HG03354 (cell line): ENCODE measurements at regions not wholly inside any gene's neighbourhood (a gene's known extent, or its start where the extent isn't known, plus 50 kb on each side); places are given as distances from the start of the nearest gene placed in this dataset.

Experiments
- ATAC-seq: cut with Tn5 transposase; IDR thresholded peaks from one replicate; pipeline ENCODE4 v1.9.1; 2021; ENCODE audit warnings: mild to moderate bottlenecking; ENCODE audit not compliant: unreplicated experiment, poor library complexity, severe bottlenecking

DNA sequence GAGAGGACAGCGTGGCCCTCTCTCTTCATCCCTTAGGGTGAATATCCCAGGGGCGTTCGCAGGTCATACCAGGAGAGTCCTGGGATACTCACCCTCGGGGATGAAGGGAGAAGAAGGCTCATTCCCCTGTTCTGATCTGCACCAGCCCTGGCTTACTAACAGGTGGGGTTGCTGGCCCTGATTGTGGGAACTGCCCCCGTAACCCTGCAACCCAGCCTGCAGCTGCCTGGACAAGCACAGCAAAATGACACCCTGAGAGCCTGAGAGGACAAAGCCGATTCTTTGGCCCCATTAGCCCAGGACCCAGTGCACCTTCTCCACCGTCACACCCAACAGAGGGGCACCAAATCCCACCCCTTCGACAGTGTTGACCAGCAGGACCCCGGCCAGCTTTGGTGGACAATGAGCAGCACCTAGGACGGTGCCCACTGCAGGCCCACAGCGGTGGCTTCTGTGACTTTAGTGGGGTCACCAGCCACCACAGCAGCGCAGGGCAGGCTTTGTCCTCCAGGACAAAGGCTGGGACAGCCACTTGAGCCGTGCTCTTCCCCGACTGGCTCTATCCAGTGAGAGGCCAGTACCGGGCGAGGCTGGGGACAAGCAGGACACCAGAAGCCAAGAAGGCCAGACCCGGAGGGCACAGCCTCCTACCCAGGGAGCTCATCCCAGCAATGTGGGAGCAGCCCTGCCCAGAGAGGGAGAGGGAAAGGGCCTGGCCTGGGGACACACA is 98.5 kb upstream of the RTL6 start:
- no peak for ATAC-seq

DNA sequence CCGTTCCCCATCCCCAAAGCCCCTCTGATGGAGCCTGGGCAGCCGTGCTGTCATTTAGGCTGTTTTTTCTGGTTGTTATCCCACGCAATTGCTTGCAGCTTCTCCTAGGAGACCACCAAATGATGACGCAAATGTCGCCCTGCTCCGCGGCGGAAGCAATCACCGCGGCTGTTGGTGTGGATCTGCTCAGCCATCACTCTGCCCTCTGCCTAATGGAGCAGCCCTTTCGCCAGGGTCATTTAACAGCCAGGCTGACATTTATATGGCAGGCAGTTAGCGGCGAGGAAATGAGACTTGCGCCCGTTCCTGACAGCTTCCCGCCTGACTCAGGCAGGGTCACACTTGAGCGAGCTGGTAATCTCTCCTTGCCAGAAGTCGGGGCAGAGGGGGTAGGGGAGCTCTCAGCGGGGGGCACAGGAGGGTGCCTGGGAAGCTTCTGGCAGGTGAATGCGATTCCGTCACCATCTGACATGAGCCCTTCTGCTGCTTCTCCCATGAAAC is 97.9 kb upstream of the RTL6 start:
- ATAC-seq: no peak

DNA sequence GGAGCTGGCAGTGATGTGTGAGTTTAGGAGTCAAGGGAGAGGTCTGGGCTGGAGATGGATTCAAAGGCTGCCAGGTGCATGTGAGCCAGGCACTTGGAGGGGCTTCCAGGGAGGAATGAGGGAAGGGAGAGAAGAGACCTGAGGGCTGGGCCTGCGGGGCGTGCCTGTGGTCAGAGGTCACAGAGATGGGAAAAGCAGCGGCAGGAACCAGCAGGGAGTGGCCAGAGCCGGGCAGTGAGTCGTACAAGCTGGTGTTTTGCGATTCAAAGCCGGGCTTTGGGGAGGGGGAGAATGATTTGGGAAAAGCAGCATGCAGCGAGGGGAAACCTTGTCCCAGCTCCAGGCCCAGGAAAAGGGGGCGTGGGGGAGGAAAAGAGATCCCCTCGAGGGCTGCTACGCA is 96.9 kb upstream of the RTL6 start:
- ATAC-seq: no peak

DNA sequence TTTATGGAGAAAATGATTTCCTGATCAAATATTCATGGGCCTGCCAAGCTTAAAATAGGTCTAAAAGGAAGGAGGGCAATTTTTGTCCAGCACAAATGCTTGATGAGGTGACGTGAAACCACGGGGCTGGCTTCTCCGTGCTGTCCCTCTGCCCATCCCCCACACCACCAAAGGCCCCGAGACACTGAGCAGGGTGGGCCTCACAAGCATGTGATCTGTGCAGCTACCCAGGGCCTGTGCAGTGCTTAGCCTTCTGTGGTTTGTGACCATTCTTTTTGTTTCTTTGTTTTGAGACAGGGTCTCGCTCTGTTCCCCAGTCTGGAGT is 94.8 kb upstream of the RTL6 start:
- ATAC-seq: no peak

DNA sequence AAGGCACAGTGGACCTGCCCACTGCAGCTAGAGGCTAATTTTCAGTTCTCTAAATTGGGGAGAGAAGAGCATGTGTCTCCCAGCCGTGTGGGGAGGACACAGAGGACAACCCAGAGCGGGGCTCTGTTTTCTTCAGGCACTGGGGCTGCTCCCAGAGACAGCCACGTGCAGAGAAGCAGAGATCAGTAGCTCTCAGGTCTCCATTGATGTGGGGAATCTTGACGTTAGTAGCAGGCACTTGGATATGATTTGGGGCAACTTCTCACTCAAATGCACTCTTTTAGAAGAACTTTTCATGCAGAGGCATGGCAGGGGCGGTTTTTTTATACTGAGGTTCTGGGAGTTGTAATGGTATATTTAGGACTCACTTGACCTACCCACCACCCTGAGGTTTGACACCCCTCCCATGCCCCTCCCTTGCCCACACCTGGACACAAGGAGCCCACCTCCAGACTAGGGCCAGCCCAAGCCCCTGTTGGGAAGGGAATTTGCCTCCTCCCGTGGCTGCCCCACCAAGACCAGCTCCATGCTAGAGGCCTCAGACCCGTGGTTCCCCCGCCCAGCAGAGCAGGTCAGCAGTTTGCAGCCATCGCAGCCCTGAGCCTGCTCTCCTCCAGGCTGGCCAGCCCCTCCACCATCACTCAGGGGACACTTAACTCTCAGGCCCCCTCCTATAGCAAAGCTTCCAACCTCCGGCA is 94.2 kb upstream of the RTL6 start:
- no peak for ATAC-seq

DNA sequence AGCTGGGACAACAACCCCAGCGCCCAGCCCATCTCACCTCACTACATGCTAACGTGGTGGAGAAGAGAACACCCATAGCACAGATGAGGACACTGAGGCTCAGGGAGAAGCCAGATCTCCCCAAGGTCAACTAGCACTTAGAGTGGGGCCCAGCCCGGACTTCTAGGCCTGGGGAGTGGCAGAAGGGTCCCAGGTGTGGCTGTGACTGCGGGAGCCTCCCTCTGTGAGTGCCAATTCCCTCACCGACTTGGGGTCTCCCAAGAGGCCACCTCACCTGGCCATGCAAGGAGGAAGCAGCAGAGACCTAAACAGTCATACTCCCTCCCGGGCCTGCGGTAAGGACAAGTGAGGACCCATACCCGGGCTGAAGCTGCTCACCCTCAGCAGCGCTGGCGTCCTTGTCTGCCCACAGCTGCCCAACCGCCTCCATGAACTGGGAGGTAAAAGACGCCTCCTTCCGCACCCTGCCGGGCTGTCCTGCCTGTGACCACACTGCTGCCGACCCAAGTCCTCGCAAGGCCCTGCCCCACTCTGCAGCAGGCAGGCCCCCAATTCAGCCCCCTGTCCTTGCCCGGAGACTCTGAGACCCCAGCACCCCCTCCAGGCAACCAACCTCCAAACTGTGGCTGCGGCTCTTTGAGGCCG is 93.2 kb upstream of the RTL6 start:
- ATAC-seq: no peak

GRCh38 chr22:44590291-44590690 is 92.3 kb upstream of the RTL6 start:
- ATAC-seq: no peak

DNA sequence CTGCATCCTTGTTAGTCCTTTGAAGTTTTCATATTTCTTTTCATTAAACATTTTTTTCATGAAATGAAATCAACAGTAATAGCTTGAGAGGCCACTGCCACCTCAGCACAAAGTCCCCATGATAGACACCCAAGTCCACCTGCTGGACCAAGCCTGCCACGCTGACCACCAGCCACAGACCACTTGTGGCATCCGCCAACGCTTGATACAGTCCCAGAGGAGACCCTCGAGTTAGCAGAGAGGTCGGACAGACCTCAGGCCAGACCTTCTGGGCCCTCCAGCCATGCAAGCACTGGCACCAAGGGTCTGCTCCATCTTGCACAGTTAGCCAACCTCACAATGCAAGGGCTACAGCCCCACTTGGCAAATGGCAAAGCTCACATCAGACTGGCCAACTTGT is 91.8 kb upstream of the RTL6 start:
- ATAC-seq: no peak

GRCh38 chr22:44588348-44588747 is 90.3 kb upstream of the RTL6 start:
- no peak for ATAC-seq

GRCh38 chr22:44587737-44588310 is 89.8 kb upstream of the RTL6 start:
- no peak for ATAC-seq

- no peak for ATAC-seq
Observed at GRCh38 chr22:44586999-44587736, 89.1 kb upstream of the RTL6 start.

- no peak for ATAC-seq
Observed at GRCh38 chr22:44586351-44586990, 88.4 kb upstream of the RTL6 start.

- no peak for ATAC-seq
Observed at GRCh38 chr22:44585559-44586350, 87.7 kb upstream of the RTL6 start.

DNA sequence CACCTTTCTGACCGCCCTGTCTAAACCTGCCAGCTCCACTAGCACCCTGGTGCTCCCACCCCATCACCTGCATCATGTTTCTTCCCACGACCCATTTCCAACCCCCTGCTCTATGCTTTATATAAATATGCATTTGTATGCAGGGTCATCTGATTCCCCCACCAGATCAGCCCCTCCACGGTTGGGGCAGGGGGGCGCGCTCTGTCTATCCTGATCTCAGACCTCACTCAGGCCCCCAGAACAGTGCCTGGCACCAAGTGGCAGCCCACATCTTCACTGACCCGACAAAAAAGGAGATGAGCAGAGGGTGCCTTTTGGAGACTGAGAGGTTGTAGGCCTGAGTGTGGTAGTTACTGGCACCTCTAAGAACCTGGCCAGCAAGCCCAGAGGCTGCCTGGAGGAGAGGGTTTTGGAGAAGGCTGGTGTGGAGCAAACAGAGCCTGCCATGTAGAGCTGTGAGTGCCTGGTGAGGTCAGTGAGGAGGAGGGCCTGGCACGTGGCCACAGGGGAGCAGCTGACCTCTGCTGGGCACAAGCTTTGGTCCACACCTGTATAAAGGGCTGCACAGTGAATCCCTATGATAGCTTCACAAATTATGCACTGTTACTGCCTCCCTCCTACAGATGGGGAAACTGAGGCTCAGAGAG is 86.3 kb upstream of the RTL6 start:
- no peak for ATAC-seq

DNA sequence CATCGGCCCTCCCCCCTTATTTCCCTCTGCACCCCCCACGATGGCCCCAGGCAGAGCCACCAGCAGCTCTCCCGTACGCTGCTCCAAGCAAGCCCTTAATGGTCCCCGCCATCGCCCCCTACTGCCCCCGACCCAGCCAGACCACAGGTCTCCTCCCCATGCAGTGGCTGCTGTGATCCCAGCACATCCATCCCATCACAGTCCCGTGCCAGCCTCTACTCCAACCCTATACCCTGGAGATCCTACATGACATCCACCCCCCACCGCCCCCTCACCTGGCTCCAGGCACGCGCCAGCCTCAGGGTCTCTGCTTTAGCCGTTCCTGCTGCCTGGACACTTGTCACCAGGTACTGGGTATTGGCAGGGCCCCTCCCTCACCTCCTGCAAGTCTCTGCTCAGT is 85.8 kb upstream of the RTL6 start:
- no peak for ATAC-seq

DNA sequence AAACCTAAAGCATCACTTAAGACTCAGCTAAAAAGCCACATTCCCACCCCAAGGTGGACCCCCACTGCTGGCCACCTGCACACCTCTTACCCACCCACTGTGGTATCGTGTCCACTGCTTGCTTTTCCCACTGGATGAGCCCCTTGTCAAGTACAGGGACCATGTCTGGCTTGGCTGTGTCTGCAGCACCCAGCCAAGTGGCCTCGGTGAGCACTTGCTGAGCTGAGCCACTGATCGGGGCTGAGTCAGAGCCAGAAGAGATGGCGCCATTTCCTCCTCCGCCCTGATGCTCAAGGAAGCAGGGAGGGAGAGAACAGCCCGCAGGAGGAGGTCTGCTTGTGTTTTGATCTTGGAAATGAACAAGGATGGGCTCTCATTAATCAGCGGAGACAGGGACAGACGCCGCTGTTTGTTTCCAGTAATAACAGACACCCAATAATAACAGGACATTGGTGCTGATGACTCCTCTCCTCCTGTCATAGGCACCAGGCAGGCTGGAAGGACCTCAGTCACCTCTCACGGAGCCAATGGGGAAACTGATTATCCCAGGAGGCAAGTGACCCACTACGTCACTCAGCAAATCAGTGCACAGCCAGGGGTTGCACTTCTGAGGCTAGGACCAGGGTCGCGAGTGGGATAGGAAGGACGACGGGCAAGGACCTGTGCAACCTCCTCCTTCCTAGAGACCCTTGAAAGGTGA is 85.2 kb upstream of the RTL6 start:
- ATAC-seq: no peak

- no peak for ATAC-seq
Observed at GRCh38 chr22:44582016-44582415, 84.0 kb upstream of the RTL6 start.

DNA sequence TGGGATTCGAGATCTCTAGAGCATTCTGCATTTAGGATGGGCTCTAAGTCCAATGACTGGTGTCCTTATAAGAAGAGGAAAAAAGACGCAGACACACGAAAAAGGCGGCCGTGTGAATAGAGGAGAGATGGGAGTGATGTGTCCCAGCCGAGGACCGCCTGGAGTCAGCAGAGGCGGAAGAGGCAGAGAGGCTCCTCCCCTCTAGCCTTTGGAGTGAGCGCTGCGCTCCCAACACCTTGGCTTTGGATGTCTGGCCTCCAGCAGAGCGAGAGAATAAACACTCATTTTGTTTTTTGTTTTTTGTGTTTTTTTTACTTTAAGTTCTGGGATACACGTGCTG is 83.0 kb upstream of the RTL6 start:
- no peak for ATAC-seq
